Embryonic facial prominence (tissue), 1 donor: ENCODE measurements at regions not wholly inside any gene's neighbourhood (a gene's known extent, or its start where the extent isn't known, plus 50 kb on each side); places are given as distances from the start of the nearest gene placed in this dataset.

Experiments
- DNase-seq: peaks from one replicate; pipeline ENCODE4 v3.0.0-alpha.2; 2016; ENCODE audit errors: extremely low spot score

GRCh38 chr4:8796096-8796495, 75.5 kb downstream of the HMX1 start:
- DNase-seq: no peak

GRCh38 chr4:8795140-8795539, 76.5 kb downstream of the HMX1 start:
- no peak for DNase-seq

- no peak for DNase-seq
These were observed 77.1 kb downstream of the HMX1 start for GRCh38 chr4:8794491-8794890.

- DNase-seq: no peak
These were observed 78.0 kb downstream of the HMX1 start for GRCh38 chr4:8793571-8794160.

- no peak for DNase-seq
These were observed 79.1 kb downstream of the HMX1 start for GRCh38 chr4:8792491-8792890.

- DNase-seq: no peak
These were observed 80.0 kb downstream of the HMX1 start for GRCh38 chr4:8791609-8792008.

GRCh38 chr4:8790749-8791148, 80.9 kb downstream of the HMX1 start:
- no peak for DNase-seq

GRCh38 chr4:8788174-8788573, 83.5 kb downstream of the HMX1 start:
- DNase-seq: no peak

- DNase-seq: no peak
These were observed 85.5 kb downstream of the HMX1 start for GRCh38 chr4:8786166-8786565.

- no peak for DNase-seq
These were observed 85.9 kb downstream of the HMX1 start for GRCh38 chr4:8785656-8786142.

- no peak for DNase-seq
These were observed 87.9 kb downstream of the HMX1 start for GRCh38 chr4:8783736-8784135.

GRCh38 chr4:8782135-8782534, 89.5 kb downstream of the HMX1 start:
- no peak for DNase-seq

- DNase-seq: no peak
These were observed 90.0 kb downstream of the HMX1 start for GRCh38 chr4:8781641-8782040.

- DNase-seq: no peak
These were observed 90.9 kb downstream of the HMX1 start for GRCh38 chr4:8780596-8781368.

GRCh38 chr4:8780086-8780485, 91.6 kb downstream of the HMX1 start:
- no peak for DNase-seq

- no peak for DNase-seq
These were observed 92.1 kb downstream of the HMX1 start for GRCh38 chr4:8779490-8779932.

GRCh38 chr4:8778760-8779159, 92.9 kb downstream of the HMX1 start:
- DNase-seq: no peak

GRCh38 chr4:8778291-8778690, 93.3 kb downstream of the HMX1 start:
- DNase-seq: no peak

GRCh38 chr4:8777320-8778196, 94.1 kb downstream of the HMX1 start:
- no peak for DNase-seq

- DNase-seq: no peak
These were observed 95.3 kb downstream of the HMX1 start for GRCh38 chr4:8776366-8776765.

GRCh38 chr4:8775751-8776355, 95.8 kb downstream of the HMX1 start:
- no peak for DNase-seq

GRCh38 chr4:8775121-8775520, 96.5 kb downstream of the HMX1 start:
- no peak for DNase-seq
